Nephron progenitor cell (in vitro differentiated cells): ENCODE measurements at regions not wholly inside any gene's neighbourhood (a gene's known extent, or its start where the extent isn't known, plus 50 kb on each side); places are given as distances from the start of the nearest gene placed in this dataset.

ENCODE experiments used
- DNase-seq: peaks from one replicate; pipeline ENCODE4 v3.0.0; 2021
- H3K27ac Mint-ChIP-seq: 2 replicates; pipeline ENCODE4 v1.8.0; 2021; ENCODE audit warnings: mild to moderate bottlenecking, moderate library complexity, mixed read lengths
- H3K27me3 Mint-ChIP-seq: 2 replicates; pipeline ENCODE4 v1.8.0; 2021; ENCODE audit warnings: mild to moderate bottlenecking, low read depth, mixed read lengths; ENCODE audit not compliant: poor library complexity
- H3K36me3 Mint-ChIP-seq: 2 replicates; pipeline ENCODE4 v1.8.0; 2021; ENCODE audit warnings: low read depth, mixed read lengths
- H3K4me1 Mint-ChIP-seq: 2 replicates; pipeline ENCODE4 v1.8.0; 2021; ENCODE audit warnings: mixed read lengths
- H3K4me3 Mint-ChIP-seq: 2 replicates; pipeline ENCODE4 v1.8.0; 2021; ENCODE audit warnings: mild to moderate bottlenecking, moderate library complexity, mixed read lengths
- H3K9me3 Mint-ChIP-seq: 2 replicates; pipeline ENCODE4 v1.8.0; 2021; ENCODE audit warnings: mild to moderate bottlenecking, moderate library complexity, mixed read lengths
- TF ChIP-seq, protein P1 (sequence below): fragments of 200-600 bp; sonication (generic); IDR thresholded peaks from 2 replicates; pipeline ENCODE4 v1.5.0; 2021; ENCODE audit warnings: antibody characterized with exemption

DNA sequence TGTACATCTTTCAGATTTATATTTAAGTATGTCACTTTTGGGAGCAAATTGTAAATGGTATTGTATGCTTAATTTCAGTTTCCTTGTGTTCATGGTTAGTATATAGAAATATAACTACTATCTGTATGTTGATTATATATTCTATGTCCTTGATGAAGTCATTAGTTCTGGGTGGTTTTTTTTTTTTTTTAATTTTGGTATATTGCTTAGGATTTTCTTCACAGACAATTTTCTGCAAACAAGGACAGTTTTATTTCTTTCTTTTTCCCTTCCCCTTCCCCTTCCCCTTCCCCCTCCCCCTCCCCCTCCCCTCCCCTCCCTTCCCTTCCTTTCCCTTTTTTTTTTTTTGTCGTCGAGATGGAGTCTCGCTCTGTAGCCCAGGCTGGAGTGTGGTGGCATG lies 430.0 kb downstream of the TYW1 start:
- peaks cover 17% of the 10 kb centered on the region for H3K27me3 Mint-ChIP-seq
- H3K4me1 Mint-ChIP-seq = no peaks in the 10 kb centered on the region
- peaks cover 15% of the 10 kb centered on the region for H3K9me3 Mint-ChIP-seq
- no peak for DNase-seq
- no peak overlapping the region for H3K27ac Mint-ChIP-seq
- no peaks in the 10 kb centered on the region for H3K36me3 Mint-ChIP-seq
- H3K4me3 Mint-ChIP-seq = no peak overlapping the region
- TF ChIP-seq, protein P1, sequence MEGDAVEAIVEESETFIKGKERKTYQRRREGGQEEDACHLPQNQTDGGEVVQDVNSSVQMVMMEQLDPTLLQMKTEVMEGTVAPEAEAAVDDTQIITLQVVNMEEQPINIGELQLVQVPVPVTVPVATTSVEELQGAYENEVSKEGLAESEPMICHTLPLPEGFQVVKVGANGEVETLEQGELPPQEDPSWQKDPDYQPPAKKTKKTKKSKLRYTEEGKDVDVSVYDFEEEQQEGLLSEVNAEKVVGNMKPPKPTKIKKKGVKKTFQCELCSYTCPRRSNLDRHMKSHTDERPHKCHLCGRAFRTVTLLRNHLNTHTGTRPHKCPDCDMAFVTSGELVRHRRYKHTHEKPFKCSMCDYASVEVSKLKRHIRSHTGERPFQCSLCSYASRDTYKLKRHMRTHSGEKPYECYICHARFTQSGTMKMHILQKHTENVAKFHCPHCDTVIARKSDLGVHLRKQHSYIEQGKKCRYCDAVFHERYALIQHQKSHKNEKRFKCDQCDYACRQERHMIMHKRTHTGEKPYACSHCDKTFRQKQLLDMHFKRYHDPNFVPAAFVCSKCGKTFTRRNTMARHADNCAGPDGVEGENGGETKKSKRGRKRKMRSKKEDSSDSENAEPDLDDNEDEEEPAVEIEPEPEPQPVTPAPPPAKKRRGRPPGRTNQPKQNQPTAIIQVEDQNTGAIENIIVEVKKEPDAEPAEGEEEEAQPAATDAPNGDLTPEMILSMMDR = no peak

DNA sequence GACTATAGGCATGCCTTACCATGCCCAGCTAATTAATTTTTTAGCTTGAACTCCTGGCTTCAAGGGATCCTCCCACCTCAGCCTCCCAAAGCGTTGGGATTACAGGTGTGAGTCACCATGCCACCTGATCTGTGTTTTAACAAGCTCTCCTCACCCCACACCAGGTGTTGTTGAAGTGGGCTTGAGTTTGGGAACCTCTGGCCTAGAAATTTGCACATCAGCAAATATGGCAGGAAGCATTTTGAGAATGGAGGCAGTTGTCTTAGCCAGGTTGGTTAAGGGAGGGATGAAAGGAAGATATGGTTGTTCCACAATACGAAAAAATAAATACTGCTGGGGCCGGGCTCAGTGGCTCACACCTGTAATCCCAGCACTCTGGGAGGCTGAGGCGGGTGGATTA lies 433.1 kb downstream of the TYW1 start:
- Mint-ChIP-seq H3K4me1 (no peaks in the 10 kb centered on the region), H3K36me3 (no peaks in the 10 kb centered on the region), H3K9me3 (peaks cover 20% of the 10 kb centered on the region), H3K27me3 (peaks cover 9% of the 10 kb centered on the region), H3K4me3 (no peak overlapping the region), H3K27ac (no peak overlapping the region)
- TF ChIP-seq, protein P1 = no peak
- DNase-seq = no peak

DNA sequence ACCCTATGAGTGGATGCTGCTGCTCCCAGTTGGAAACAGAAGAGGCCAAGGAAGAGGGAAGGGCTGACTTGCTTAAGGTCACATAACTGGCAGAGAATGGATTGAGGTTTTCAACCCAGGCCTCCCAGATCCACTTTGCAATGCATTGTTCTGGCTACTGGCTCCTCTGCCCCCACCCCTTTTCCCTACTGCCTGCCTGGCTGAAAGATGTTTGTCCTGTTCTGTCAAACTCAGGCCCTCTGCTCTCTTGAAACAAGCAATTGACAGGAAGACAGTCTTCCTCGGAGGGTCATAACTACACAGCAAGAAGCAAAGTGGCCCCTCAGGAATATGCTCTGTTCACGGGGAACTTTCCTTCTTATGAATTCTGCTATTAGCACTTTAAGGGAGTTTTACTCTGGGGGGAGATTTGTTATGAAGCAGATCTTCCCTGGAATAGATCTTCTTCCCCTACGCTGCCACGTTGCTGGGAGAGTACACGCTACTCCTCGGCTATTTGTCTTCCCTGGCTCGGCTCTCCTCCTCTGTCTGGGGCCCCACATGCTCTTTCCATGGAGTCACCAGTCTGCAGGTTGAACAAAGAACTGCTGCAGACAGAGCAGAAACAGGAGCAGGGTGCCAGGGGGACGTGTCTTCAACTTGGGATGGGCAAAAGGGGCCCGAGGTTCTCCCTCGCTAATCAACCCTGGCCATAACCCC lies 436.1 kb downstream of the TYW1 start:
- DNase-seq = no peak
- Mint-ChIP-seq H3K4me1 (no peaks in the 10 kb centered on the region), H3K9me3 (peaks cover 24% of the 10 kb centered on the region), H3K27ac (no peak overlapping the region), H3K36me3 (no peaks in the 10 kb centered on the region), H3K4me3 (no peak overlapping the region), H3K27me3 (peaks cover 16% of the 10 kb centered on the region)
- TF ChIP-seq, protein P1 = no peak

DNA sequence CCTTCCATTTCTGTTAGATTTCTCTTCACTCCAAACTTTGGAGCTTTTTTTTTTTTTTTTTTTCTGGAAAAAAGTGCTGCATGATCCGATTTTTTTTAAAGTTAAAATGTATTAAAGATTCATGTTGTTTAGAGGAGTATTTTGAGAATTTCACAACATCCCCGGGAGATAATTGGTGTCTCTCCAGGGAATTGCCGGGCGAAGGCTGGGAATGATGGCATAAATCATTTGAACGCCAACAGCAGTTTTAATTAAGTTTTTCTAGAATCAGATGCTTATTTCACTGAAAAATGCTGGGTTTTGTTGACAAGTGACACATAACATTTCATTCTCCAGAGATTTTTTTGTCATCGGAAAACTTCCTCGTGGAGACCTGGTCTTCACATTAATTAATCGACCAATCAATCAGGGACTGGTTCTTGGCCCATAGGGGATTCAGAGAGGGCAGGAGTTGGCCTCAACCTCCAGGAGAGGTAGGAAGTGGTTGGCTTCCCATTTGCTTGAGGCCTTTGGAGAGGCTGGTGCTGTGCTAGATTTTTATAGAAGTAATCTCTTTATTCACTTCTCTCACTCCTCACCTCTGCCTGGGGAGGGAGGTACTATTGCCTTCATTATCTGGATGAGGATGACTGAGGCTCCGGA lies 439.4 kb downstream of the TYW1 start:
- DNase-seq = peak; percentile 6
- H3K36me3 Mint-ChIP-seq = no peaks in the 10 kb centered on the region
- peaks cover 22% of the 10 kb centered on the region for H3K4me1 Mint-ChIP-seq
- TF ChIP-seq, protein P1 = no peak
- no peak overlapping the region for H3K4me3 Mint-ChIP-seq
- no peak overlapping the region for H3K27ac Mint-ChIP-seq
- peaks cover 14% of the 10 kb centered on the region for H3K27me3 Mint-ChIP-seq
- peaks cover 24% of the 10 kb centered on the region for H3K9me3 Mint-ChIP-seq

DNA sequence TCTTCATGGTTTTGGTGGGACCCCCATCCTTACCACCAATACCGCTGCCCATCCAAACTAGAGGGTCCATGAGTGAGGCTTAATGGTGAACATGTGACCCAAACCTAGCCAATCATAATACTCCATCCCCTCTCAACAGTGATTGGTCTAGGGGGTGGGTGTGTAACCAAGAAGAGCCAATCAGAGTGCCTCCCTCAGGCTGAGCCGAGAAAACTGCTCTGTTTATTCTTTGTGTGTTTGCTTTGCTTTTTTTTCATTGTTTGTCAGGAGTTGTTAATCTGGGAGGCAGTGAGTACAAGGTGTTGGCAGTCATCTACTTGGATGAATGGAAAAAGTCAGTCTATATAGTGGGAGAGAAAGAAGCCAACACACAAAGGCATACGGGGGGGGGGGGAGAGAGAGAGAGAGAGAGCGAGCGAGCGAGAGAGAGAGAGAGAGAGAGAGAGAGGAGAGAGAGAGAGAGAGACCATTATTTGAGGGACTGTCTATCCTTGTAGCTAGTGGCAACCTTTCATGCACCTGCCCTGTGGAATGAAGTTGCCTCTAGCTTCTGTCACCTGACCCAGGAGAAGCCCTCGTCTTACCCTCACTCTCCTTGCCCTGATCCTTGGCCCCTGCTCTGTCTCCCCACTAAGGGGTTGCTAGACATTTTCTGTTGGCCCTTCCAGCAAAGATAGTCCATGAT lies 441.7 kb downstream of the TYW1 start:
- Mint-ChIP-seq H3K27me3 (peaks cover 19% of the 10 kb centered on the region), H3K4me1 (peaks cover 22% of the 10 kb centered on the region), H3K27ac (no peak overlapping the region), H3K4me3 (no peak overlapping the region), H3K36me3 (no peaks in the 10 kb centered on the region), H3K9me3 (peaks cover 20% of the 10 kb centered on the region)
- no peak for DNase-seq
- TF ChIP-seq, protein P1 = no peak
